HepG2 (cell line): ENCODE measurements at regions not wholly inside any gene's neighbourhood (a gene's known extent, or its start where the extent isn't known, plus 50 kb on each side); places are given as distances from the start of the nearest gene placed in this dataset.
A peak's percentile ranks its signal among the peaks of the same experiment; 100 is the strongest.

ENCODE experiments used
- ARID5B ChIP-seq: IDR thresholded peaks from 2 replicates; pipeline ENCODE4 v1.4.0; 2020; ENCODE audit warnings: mild to moderate bottlenecking, missing genetic modification reagents
- DNMT3B ChIP-seq: conservative IDR thresholded peaks from 2 replicates; pipeline ENCODE4 v1.6.1; 2016; ENCODE audit warnings: missing biosample characterization, control low read depth
- IKZF4 ChIP-seq: sonication (generic); formaldehyde crosslinking; IDR thresholded peaks from 2 replicates; pipeline ENCODE4 v1.5.1; 2020; ENCODE audit warnings: borderline replicate concordance, mild to moderate bottlenecking, low read depth, missing genetic modification reagents; ENCODE audit errors: not compliant biosample characterization
- MATR3 ChIP-seq: sonication (generic); formaldehyde crosslinking; IDR thresholded peaks from 2 replicates; pipeline ENCODE4 v1.4.0; 2020; ENCODE audit warnings: missing genetic modification reagents
- MEIS2 ChIP-seq: sonication (generic); formaldehyde crosslinking; IDR thresholded peaks from 2 replicates; pipeline ENCODE4 v1.9.0; 2021; ENCODE audit warnings: mild to moderate bottlenecking, missing genetic modification reagents
- MYC ChIP-seq: sonication (generic); formaldehyde crosslinking; IDR thresholded peaks from 2 replicates; pipeline ENCODE4 v1.9.0; 2021; ENCODE audit warnings: missing genetic modification reagents, borderline replicate concordance
- PLSCR1 ChIP-seq: sonication (generic); formaldehyde crosslinking; IDR thresholded peaks from 2 replicates; pipeline ENCODE4 v1.5.0; 2020; ENCODE audit warnings: missing genetic modification reagents, mild to moderate bottlenecking, borderline replicate concordance
- POLR2A ChIP-seq, 2 experiments: IDR thresholded peaks; 2 replicates each; pipeline ENCODE4 v1.6.1; 2011; ENCODE audit warnings: low read depth in 2 of 2, low read length in 2 of 2, mild to moderate bottlenecking in 1 of 2, moderate library complexity in 1 of 2; ENCODE audit not compliant: insufficient read depth in 1 of 2
- RFX3 ChIP-seq: IDR thresholded peaks from 2 replicates; pipeline ENCODE4 v1.6.1; 2016; ENCODE audit warnings: missing biosample characterization, missing genetic modification reagents
- SMARCE1 ChIP-seq: fragments of 450-650 bp; IDR thresholded peaks from 2 replicates; pipeline ENCODE4 v1.6.1; 2017; ENCODE audit warnings: borderline replicate concordance
- TARDBP ChIP-seq: sonication (generic); formaldehyde crosslinking; IDR thresholded peaks from 2 replicates; pipeline ENCODE4 v1.8.0; 2022; ENCODE audit warnings: mild to moderate bottlenecking, missing genetic modification reagents
- ZBTB26 ChIP-seq: IDR thresholded peaks from 2 replicates; pipeline ENCODE4 v1.6.1; 2016; ENCODE audit warnings: missing compliant biosample characterization, missing genetic modification reagents, borderline replicate concordance
- ZFP62 ChIP-seq: sonication (generic); formaldehyde crosslinking; IDR thresholded peaks from 2 replicates; pipeline ENCODE4 v1.4.0; 2020; ENCODE audit warnings: missing genetic modification reagents
- ZFY ChIP-seq: sonication (generic); formaldehyde crosslinking; IDR thresholded peaks from 2 replicates; pipeline ENCODE4 v1.4.0; 2020; ENCODE audit warnings: missing genetic modification reagents
- ZGPAT ChIP-seq: IDR thresholded peaks from 2 replicates; pipeline ENCODE4 v1.6.1; 2016; ENCODE audit warnings: mild to moderate bottlenecking
- ZNF275 ChIP-seq: sonication (generic); formaldehyde crosslinking; IDR thresholded peaks from 2 replicates; pipeline ENCODE4 v1.8.0; 2022; ENCODE audit warnings: missing genetic modification reagents, mild to moderate bottlenecking, inconsistent platforms, borderline replicate concordance
- ZNF501 ChIP-seq: sonication (generic); formaldehyde crosslinking; IDR thresholded peaks from 2 replicates; pipeline ENCODE4 v1.5.1; 2020; ENCODE audit warnings: mild to moderate bottlenecking, moderate library complexity, missing genetic modification reagents
- ZNF563 ChIP-seq: sonication (generic); formaldehyde crosslinking; IDR thresholded peaks from 2 replicates; pipeline ENCODE4 v1.8.0; 2022; ENCODE audit warnings: mild to moderate bottlenecking, moderate library complexity, missing genetic modification reagents
- ZNF577 ChIP-seq: sonication (generic); formaldehyde crosslinking; IDR thresholded peaks from 2 replicates; pipeline ENCODE4 v1.4.0; 2020; ENCODE audit warnings: mild to moderate bottlenecking, low read depth, missing genetic modification reagents, borderline replicate concordance
- ZNF597 ChIP-seq: sonication (generic); formaldehyde crosslinking; IDR thresholded peaks from 2 replicates; pipeline ENCODE4 v1.5.0; 2020; ENCODE audit warnings: missing genetic modification reagents
- ZNF672 ChIP-seq: sonication (generic); formaldehyde crosslinking; IDR thresholded peaks from 2 replicates; pipeline ENCODE4 v1.8.1; 2022; ENCODE audit warnings: missing genetic modification reagents

GRCh38 chr2:43142921-43143438 lies 83.4 kb downstream of the ZFP36L2 start (continued):
- TF ChIP-seq ARID5B (CRISPR knock-in tag) (0 out of 2 replicates have a peak, but pooled peaks have one; percentile 6), IKZF4 (CRISPR knock-in tag) (no peak), ZNF501 (no peak), TARDBP (CRISPR knock-in tag) (no peak), MATR3 (CRISPR knock-in tag) (no peak), ZNF577 (no peak), PLSCR1 (CRISPR knock-in tag) (no peak), ZNF597 (CRISPR knock-in tag) (no peak), ZNF563 (CRISPR knock-in tag) (no peak), ZBTB26 (CRISPR knock-in tag) (no peak), ZNF672 (CRISPR knock-in tag) (no peak), ZFY (CRISPR knock-in tag) (peak; percentile 73), DNMT3B (CRISPR knock-in tag) (no peak), MEIS2 (CRISPR knock-in tag) (no peak), ZNF275 (CRISPR knock-in tag) (no peak), SMARCE1 (no peak), MYC (CRISPR knock-in tag) (peak; percentile 43; the same call in 1 of the 2 replicates), ZGPAT (CRISPR knock-in tag) (no peak; the same call in 1 of the 2 replicates), ZFP62 (no peak), RFX3 (no peak), POLR2A (IDR thresholded peaks at IDR 0.05; ENCODE audit: insufficient read depth in 1 of 2, low read depth in 2 of 2, low read length in 2 of 2) (no peak)
